D721Med (cell line): ENCODE measurements at regions not wholly inside any gene's neighbourhood (a gene's known extent, or its start where the extent isn't known, plus 50 kb on each side); places are given as distances from the start of the nearest gene placed in this dataset.

Experiments
- DNase-seq: peaks from one replicate; pipeline ENCODE4 v3.0.0; 2011; ENCODE audit warnings: low spot score; ENCODE audit not compliant: insufficient read length
- FAIRE-seq: peaks from 2 replicates; lab custom pipeline; 2011; peaks lifted over from hg19 to GRCh38; lab: Jason Lieb, UNC
- CTCF ChIP-seq: IDR thresholded peaks from 2 replicates; pipeline ENCODE4 v1.5.1; 2012; ENCODE audit warnings: mild to moderate bottlenecking, control low read depth; ENCODE audit not compliant: insufficient read depth; ENCODE audit errors: missing control alignments

DNA sequence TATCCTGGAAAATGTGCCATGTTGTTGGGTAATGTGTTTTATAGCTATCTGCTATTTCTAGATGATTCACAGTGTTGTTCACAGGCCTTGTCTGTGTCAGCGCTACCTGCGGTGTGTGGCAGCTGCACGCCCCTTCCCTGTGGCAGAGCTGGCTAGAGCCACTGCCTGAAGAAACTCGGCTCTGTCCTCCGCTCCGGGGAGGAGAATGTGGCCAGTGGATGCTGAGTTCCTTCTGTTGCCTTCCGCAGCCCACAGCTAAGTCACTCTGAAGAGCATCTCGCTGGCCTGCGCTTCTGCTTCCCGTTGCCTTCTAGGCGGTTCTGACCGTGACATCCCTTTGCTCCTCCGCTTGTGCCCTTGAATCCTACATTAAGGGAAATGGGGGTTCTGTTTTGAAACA lies 135.1 kb downstream of the PLG start:
- TF ChIP-seq CTCF, result no peak

DNA sequence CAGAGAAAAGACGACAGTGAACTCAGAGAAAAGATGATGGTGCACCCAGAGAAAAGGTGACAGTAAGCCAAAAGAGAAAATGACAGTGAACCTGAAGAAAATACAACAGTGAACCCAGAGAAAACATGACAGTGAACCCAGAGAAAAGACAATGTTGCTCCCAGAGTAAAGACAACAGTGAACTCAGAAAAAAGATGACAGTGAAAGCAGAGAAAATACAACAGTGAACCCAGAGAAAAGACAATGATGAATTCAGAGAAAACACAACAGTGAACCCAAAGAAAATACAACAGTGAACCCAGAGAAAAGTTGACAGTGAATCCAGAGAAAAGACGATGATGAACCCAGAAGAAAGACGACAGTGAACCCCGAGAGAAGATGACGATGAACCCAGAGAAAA lies 140.5 kb upstream of the MAP3K4 start:
- no peak for TF ChIP-seq CTCF
- DNase-seq (no peak), FAIRE-seq (no peak)

More for the DNA sequence above, 135.1 kb downstream of the PLG start:
- FAIRE-seq (no peak), DNase-seq (no peak)

DNA sequence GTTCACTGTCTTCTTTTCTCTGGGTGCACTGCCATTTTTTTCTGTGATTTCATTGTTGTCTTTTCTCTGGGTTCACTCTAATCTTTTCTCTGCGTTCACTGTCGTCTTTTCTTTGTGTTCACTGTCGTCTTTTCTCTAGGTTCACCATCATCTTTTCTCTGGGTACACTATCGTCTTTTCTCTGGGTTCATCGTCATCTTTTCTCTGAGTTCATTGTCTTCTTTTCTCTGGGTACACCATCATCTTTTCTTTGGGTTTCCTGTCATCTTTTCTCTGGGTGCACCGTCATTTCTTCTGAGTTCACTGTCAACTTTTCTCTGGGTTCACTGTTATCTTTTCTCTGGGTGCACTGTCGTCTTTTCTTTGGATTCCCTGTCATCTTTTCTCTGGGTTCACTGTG lies 137.6 kb upstream of the MAP3K4 start:
- FAIRE-seq (no peak), DNase-seq (no peak)

DNA sequence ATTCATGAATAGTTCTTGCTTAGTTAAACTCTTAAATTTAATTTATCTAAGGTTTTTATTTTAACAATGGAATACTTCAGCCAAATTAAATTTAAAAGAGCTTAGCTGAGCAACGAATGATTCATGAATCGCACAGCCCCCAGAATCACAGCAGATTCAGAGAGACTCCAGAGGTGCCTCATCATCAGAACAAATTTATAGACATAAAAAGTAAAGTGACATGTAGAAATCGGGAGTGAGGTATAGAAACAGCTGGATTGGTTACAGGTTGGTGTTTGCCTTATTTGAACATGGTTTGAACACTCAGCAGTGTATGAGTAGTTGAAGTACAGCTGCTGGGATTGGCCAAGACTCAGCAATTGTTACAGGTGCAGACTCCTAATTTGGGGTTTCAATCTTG lies 132.7 kb upstream of the MAP3K4 start:
- FAIRE-seq (no peak), DNase-seq (no peak)
- no peak for TF ChIP-seq CTCF

More for the DNA sequence above, 137.6 kb upstream of the MAP3K4 start:
- no peak for TF ChIP-seq CTCF

GRCh38 chr6:160859822-160860221 lies 131.7 kb upstream of the MAP3K4 start:
- no peak for TF ChIP-seq CTCF
- no peak for FAIRE-seq
- no peak for DNase-seq

GRCh38 chr6:160861824-160862223 lies 129.7 kb upstream of the MAP3K4 start:
- TF ChIP-seq CTCF, result no peak
- DNase-seq (no peak), FAIRE-seq (no peak)

DNA sequence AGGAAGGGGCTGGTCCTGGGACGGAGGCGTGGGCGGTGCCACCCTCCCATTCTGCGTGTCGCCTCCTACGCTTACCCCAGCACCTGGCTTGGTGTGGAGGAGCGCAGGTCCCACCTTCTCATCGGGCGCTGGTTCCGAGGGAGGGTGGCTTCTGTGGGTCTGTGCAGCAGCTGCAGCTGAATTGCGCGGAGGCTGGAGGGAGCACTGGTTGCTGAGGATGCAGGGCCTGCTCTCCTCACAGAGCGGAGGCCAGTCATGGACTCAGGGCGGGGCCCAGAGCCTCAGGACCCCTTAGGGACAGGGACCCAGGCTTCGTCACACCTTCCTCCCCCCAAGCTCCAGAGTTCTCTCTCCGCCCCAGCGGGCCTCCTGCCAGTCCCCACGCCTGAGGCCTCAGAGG lies 127.8 kb upstream of the MAP3K4 start:
- no peak for DNase-seq
- TF ChIP-seq CTCF, result no peak
- FAIRE-seq, result no peak
